GM18502 (cell line): ENCODE measurements at regions not wholly inside any gene's neighbourhood (a gene's known extent, or its start where the extent isn't known, plus 50 kb on each side); places are given as distances from the start of the nearest gene placed in this dataset.
"Not testable (repeated sequence)": the region's sequence is repeated elsewhere in the genome, so short reads cannot be mapped to it uniquely, and the experiment has no call there.

Experiments used
- ATAC-seq: cut with Tn5 transposase; IDR thresholded peaks from one replicate; pipeline ENCODE4 v1.9.1; 2021; ENCODE audit warnings: mild to moderate bottlenecking; ENCODE audit not compliant: unreplicated experiment, poor library complexity

DNA sequence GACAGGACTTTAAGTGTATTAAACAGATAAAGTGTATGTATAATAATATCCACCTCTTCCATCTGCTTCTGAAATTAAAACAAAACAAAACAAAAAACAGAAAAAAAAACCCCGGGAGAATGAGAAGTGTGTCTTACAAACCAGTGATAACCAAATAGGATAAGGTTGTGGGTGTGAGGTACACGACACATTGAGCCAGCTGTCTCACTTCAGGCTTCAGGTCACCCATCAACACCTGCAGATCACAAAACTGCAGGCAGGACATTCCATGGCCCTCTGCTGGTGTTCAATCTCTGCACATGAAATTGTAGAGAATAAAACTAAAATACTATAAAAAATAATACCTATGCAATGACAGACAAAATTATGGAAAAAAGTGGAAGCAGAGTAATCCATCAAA, 339.9 kb downstream of the SFMBT2 start:
- no peak for ATAC-seq

DNA sequence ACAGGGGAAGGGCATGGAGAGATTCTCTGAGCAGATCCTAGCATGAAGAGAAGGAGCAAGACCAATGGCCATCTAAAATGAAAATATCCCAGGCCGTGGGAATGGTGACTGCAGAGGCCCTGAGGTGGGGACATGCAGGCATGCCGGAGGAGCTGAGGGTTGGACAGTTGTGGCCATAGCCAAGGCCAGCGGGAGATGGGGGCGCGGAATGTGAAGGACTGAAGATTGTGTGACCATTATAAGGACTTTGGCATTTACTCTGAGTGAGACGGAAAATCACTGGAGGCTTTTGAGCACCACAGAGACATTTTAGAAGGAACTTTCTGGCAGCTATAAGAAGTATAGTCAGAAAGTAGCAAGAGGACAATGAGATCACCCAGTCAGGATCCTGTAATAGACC, 341.1 kb downstream of the SFMBT2 start:
- no peak for ATAC-seq

- no peak for ATAC-seq
These were observed 354.6 kb downstream of the SFMBT2 start for GRCh38 chr10:7056216-7056615.

DNA sequence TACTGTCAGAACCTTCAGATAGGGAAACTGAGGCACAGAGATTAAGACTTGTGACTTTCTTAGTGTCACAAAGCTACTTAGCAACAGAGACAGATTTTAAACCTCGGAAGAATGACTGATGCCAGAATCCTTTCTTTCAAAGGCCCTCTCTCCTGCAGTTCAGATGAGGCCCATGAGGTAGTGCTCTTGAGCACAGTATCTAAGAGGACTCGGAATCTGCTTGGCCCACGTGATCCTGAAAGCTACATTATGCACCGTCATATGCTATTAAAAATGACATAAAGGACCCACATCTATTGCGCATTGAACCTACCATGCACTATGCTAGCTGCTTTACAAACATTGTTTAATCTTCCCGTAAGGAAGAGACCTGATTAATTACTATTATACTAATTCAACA, 355.9 kb downstream of the SFMBT2 start:
- no peak for ATAC-seq

- ATAC-seq = no peak
These were observed 357.6 kb downstream of the SFMBT2 start for GRCh38 chr10:7053195-7053594.

DNA sequence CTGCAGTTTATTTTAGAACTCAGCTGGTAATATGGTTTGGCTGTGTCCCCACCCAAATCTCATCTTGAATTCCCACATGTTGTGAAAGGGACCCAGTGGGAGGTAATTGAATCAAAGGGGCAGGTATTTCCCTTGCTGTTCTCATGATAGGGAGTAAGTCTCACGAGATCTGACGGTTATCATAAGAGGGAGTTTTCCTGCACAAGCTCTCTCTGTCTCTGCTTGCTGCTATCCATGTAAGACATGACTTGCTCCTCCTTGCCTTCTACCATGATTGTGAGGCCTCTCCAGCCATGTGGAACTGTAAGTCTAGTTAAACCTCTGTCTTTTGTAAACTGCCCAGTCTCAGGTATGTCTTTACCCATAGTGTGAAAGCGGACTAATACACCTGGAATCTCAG, 360.8 kb downstream of the SFMBT2 start:
- ATAC-seq = not testable (repeated sequence)

DNA sequence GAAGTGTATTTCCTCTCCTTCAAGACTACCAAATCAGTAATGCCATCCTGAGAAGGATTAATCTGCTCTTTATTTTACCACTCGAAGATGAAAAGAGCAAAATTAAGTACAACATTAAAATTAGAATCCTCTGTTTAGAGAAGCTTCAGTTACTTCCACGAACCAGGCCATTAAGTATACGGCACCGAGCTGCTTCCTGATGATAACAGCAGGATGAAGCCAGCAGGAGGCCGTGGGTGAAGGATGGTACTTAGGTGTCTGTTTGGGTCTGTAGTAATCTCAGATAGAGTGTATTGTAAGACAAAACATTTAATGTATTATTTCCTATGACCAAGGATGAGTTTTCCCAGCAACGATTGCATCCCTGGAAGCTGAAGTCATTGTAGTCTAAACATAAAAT, 362.8 kb downstream of the SFMBT2 start:
- no peak for ATAC-seq

DNA sequence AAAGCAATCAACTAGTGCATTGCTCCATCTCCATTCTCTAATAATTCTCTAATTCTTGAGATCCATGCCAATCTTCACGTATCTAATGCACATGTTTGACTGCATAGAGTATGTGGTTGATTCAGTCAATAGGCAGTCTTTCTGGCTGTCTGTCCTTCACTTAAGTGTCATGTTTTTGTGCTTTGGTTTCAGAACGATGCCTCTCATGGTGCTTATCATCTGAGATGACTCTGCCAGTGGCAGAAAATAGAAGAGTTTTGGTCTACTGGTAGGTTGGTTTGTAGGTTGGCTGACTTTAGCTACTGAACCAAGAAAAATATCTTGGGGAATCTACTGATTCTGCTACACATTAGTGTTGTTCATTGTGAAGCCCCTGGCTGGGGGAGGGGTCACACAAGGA, 364.2 kb downstream of the SFMBT2 start:
- peak; percentile 80 for ATAC-seq

DNA sequence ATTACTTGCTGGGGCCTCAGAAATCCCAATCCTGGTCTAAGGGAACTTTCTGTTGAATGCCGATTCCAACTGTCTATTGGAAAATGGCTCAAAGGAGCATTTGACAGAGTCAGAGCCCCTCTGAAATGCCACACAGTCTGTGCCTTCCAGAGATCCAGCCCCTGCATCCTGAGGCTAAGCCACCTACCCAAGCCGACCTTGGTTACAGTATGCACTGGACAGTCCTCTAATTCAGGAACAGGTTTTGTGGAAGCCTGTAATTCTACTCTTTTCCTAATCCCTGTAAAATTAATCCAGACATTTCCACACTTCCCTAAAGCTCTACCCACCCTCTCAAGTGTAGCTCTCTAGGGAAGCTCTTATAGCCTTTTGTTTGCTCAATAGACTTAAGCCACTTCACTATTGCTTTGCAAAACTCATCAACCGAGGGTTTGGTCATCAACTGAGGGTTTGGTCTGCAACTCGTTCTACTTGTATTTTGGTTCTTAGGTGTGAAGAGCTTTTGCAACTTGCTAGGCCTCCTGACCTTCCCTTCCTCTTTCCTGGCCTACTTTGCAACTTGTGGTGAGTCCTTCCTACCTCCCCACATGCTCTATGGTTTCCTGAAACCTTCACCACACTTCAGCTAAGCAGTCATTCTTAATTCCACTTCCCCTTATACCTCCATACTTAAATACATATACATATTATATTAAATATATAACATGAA, 364.8 kb downstream of the SFMBT2 start:
- peak; percentile 90 for ATAC-seq

DNA sequence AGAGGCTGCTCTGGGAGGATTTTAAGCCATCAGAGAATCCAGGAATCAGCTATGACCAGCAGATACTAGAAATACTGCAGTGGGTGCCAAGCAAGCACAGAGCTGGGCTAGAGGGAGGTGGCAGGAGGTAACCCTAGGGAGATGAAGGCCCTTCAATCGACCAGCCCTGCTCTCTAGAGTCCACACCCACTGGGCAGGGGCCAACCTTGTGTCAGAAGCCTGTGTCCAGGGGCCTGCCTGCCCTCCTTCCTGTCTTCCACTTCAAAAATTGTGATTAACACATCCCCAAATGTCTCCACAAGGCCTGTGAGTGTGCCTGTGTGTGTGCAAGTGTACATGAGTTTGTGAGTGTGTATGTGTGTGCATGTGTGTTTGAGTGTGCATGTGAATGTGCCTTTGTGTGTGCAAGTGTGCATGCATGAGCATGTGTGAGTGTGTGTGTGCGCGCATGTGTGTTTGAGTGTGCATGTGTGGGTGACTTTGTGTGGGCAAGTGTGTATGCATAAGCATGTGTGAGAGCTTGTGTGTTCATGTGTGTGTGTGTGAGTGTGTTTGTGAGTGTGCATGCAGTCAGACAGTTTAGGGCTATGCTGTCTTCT, 367.7 kb downstream of the SFMBT2 start:
- ATAC-seq = no peak

GRCh38 chr10:7042419-7043054, 368.3 kb downstream of the SFMBT2 start:
- ATAC-seq = no peak

DNA sequence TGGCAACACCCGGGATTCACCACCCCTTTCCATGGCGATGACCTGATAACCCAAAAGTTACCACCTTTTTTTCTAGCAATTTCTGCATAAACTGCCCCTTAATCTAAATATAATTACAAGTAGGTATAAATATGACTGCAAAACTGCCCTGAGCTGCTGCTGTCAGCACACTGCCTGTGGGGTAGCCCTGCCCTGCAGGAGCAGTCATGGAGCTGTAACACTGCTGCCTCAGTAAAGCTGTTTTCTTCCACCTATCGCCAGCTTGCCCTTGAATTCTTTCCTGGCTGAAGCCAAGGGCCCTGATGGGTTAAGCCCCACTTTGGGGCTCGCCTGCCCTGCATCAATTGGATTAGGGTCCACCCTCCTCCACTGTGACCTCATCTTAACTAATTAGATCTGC, 368.8 kb downstream of the SFMBT2 start:
- ATAC-seq = no peak

DNA sequence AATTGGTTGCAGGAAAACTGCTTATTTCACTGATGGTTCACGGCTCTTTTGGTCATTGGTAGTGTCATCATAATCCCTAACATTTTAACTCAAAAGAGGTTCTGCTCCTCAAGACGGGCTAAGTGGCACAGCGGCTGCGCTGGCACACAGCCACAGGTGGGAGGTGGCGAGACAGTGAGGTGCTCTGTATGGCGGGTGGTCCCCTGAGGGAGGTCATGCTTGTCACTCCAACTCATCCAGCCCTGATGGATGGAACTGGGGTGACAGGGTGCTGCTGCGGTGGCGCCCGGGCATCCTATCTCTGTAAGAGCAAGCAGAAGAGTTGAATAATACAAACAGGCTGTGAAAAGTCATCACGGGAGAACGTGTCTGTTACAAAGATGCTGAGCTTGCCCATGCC, 370.2 kb downstream of the SFMBT2 start:
- ATAC-seq = no peak

- no peak for ATAC-seq
These were observed 371.0 kb downstream of the SFMBT2 start for GRCh38 chr10:7039859-7040258.

- ATAC-seq = no peak
These were observed 372.4 kb downstream of the SFMBT2 start for GRCh38 chr10:7038416-7038815.

- not testable (repeated sequence) for ATAC-seq
These were observed 373.4 kb downstream of the SFMBT2 start for GRCh38 chr10:7037434-7037833.

GRCh38 chr10:7036951-7037350, 373.9 kb downstream of the SFMBT2 start:
- no peak for ATAC-seq

GRCh38 chr10:7035126-7035761, 375.6 kb downstream of the SFMBT2 start:
- ATAC-seq = no peak

DNA sequence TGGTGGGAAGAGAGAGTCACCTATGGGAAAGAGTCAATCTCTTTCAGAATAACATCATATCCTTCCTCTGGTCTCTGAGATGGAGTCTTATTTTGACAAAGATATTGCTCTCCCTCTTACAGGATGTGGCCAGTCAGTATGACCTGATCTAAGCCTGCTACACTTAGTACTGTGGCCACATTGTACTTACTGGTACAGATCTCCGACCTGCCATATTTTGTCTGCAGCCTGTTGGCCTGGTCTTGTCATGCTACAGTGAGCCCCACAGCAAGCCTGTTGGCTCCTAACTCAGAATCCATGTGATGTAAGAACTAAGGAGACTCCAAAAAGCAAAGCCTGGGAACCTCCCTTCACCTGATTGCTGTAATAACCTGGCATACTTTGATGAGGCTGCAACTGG, 377.8 kb downstream of the SFMBT2 start:
- ATAC-seq = no peak

DNA sequence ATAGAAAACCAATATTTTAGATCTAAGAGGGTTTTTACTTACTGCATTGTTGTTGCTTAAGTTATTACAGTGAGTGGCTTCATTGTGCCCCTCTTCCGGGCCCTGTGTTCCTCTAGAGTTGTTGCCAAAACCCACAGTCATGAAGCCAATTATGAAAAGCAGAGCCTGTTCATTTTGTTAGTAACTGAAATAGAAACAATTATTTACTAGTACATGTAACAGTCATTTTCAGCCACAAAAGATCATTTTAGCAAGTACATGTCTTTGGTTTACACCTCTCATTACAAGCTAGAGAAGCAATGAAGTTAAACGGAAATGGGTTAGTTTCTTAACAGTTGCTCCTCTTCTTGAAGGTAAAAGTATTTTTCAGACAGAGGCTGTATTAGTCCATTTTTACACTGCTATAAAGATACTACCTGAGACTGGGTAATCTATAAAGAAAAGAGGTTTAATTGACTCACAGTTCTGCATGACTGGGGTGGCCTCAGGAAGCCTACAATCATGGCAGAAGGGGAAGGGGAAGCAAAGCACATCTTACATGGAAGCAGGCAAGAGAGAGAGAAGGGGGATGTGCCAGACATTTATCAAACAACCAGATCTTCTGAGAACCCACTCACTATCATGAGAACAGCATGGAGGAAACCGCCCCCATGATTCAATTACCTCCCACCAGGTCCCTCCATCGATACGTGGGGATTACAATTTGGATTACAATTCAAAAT, 380.5 kb downstream of the SFMBT2 start:
- no peak for ATAC-seq

DNA sequence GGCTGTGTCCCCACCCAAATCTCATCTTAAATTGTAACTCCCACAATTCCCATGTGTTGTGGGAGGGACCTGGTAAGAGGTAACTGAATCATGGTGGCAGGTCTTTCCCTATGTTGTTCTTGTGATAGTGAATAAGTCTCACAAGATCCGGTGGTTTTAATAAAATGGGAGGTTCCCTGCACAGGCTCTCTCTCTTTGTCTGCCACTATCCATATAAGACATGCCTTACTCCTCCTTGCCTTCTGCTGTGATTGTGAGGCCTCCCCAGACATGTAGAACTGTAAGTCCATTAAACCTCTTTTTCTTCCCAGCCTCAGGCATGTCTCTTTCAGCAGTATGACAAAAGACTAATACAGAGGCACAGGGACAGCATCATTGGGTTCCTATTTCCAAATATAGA, 381.2 kb downstream of the SFMBT2 start:
- no peak for ATAC-seq
